ENCODE measurements at regions not wholly inside any gene's neighbourhood (a gene's known extent, or its start where the extent isn't known, plus 50 kb on each side); places are given as distances from the start of the nearest gene placed in this dataset.
"Not testable (repeated sequence)": the region's sequence is repeated elsewhere in the genome, so short reads cannot be mapped to it uniquely, and the experiment has no call there.

GRCh38 chr15:20246624-20247023 is 295.0 kb downstream of the GOLGA6L6 start:
- H3K9me2 ChIP-seq (ENCODE audit: insufficient read depth); H2AFZ ChIP-seq; H3K27ac ChIP-seq; CTCF ChIA-PET; H4K20me1 ChIP-seq (ENCODE audit: insufficient read depth); DNase-seq; H3K4me3 ChIP-seq; intact Hi-C loops (cut with micrococcal nuclease; ENCODE audit: unreplicated experiment); H3K36me3 ChIP-seq (ENCODE audit: low read depth); POLR2A ChIA-PET (ENCODE audit: unreplicated experiment); H3K79me2 ChIP-seq (ENCODE audit: low read depth); H3K4me2 ChIP-seq; H3K9me3 ChIP-seq (ENCODE audit: insufficient read depth, low read depth); BruUV-seq (replicated peaks); H3K4me1 ChIP-seq (replicated peaks; ENCODE audit: insufficient read depth); H3F3A ChIP-seq (ENCODE audit: insufficient read depth, low read depth): not testable (repeated sequence)
- peaks cover 27% of the 10 kb centered on the region for H3K27me3 ChIP-seq (ENCODE audit: insufficient read depth, low read depth)

DNA sequence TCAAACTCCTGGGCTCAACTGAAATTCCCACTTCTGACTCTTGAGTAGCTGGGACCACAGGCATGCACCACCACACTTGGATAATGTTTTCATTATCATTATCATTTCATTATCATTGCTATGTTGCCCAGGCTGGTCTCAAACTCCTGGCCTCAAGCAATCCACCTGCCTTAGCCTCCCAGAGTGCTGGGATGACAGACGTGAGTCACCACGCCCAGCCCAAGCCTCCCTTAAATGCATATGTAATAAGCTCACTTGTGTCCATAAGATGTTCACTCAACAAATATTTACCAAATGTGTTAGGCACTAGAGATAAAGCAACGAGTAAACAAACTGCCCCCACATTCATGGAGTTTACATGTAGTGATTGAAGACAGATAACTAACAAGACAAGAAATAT is 295.7 kb downstream of the GOLGA6L6 start:
- H3K9me3 ChIP-seq (ENCODE audit: insufficient read depth, low read depth); H2AFZ ChIP-seq; H3F3A ChIP-seq (ENCODE audit: insufficient read depth, low read depth); H3K4me3 ChIP-seq; H3K79me2 ChIP-seq (ENCODE audit: low read depth); H3K36me3 ChIP-seq (ENCODE audit: low read depth); DNase-seq; H3K27ac ChIP-seq; H4K20me1 ChIP-seq (ENCODE audit: insufficient read depth); H3K4me1 ChIP-seq (replicated peaks; ENCODE audit: insufficient read depth); POLR2A ChIA-PET (ENCODE audit: unreplicated experiment); CTCF ChIA-PET; BruUV-seq (replicated peaks); H3K9me2 ChIP-seq (ENCODE audit: insufficient read depth); intact Hi-C loops (cut with micrococcal nuclease; ENCODE audit: unreplicated experiment); H3K4me2 ChIP-seq: not testable (repeated sequence)
- peaks cover 27% of the 10 kb centered on the region for H3K27me3 ChIP-seq (ENCODE audit: insufficient read depth, low read depth)

- H3F3A ChIP-seq (ENCODE audit: insufficient read depth, low read depth); H3K4me3 ChIP-seq; CTCF ChIA-PET; DNase-seq; H3K4me1 ChIP-seq (replicated peaks; ENCODE audit: insufficient read depth); POLR2A ChIA-PET (ENCODE audit: unreplicated experiment); H4K20me1 ChIP-seq (ENCODE audit: insufficient read depth); BruUV-seq (replicated peaks); H3K9me3 ChIP-seq (ENCODE audit: insufficient read depth, low read depth); H3K4me2 ChIP-seq; H3K9me2 ChIP-seq (ENCODE audit: insufficient read depth); H3K36me3 ChIP-seq (ENCODE audit: low read depth); H2AFZ ChIP-seq; H3K27ac ChIP-seq; intact Hi-C loops (cut with micrococcal nuclease; ENCODE audit: unreplicated experiment); H3K79me2 ChIP-seq (ENCODE audit: low read depth): not testable (repeated sequence)
- peaks cover 27% of the 10 kb centered on the region for H3K27me3 ChIP-seq (ENCODE audit: insufficient read depth, low read depth)
These were observed 296.8 kb downstream of the GOLGA6L6 start for GRCh38 chr15:20244792-20245191.

DNA sequence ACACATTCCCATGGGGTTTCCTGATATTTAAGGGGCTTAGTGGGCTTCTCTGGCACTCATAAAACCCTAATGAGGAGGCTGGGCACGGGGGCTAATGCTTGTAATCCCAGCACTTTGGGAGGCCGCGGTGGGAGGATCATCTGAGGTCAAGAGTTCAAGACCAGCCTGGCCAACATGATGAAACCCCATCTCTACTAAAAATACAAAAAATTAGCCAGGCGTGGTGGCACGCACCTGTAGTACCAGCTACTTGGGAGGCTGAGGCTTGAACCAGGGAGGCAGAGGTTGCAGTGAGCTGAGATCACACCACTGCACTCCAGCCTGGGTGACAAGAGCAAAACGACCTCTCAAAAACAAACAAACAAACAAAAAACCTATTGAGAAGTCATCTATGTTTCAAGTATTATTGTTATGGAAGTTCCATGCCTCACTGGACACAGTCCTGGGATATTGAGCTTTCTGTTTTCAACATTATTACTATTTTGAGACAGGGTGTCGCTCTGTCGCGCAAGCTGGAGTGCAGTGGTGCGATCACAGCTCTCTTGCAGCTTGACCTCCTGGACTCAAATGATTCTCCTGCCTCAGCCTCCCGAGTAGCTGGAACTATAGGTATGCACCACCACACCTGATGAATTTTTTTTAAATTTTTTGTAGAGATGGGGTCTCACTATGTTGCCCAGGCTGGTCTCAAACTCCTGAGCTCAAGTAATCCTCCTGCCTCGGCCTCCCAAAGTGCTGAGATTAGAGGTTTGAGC is 297.9 kb downstream of the GOLGA6L6 start:
- H3K36me3 ChIP-seq (ENCODE audit: low read depth); H2AFZ ChIP-seq; H3K79me2 ChIP-seq (ENCODE audit: low read depth); BruUV-seq (replicated peaks); H3K27ac ChIP-seq; H3K4me1 ChIP-seq (replicated peaks; ENCODE audit: insufficient read depth); DNase-seq; H3K4me2 ChIP-seq; H3F3A ChIP-seq (ENCODE audit: insufficient read depth, low read depth); H3K9me2 ChIP-seq (ENCODE audit: insufficient read depth); H3K4me3 ChIP-seq; H4K20me1 ChIP-seq (ENCODE audit: insufficient read depth); POLR2A ChIA-PET (ENCODE audit: unreplicated experiment); intact Hi-C loops (cut with micrococcal nuclease; ENCODE audit: unreplicated experiment); CTCF ChIA-PET; H3K9me3 ChIP-seq (ENCODE audit: insufficient read depth, low read depth): not testable (repeated sequence)
- H3K27me3 ChIP-seq (ENCODE audit: insufficient read depth, low read depth), result peaks cover 27% of the 10 kb centered on the region

DNA sequence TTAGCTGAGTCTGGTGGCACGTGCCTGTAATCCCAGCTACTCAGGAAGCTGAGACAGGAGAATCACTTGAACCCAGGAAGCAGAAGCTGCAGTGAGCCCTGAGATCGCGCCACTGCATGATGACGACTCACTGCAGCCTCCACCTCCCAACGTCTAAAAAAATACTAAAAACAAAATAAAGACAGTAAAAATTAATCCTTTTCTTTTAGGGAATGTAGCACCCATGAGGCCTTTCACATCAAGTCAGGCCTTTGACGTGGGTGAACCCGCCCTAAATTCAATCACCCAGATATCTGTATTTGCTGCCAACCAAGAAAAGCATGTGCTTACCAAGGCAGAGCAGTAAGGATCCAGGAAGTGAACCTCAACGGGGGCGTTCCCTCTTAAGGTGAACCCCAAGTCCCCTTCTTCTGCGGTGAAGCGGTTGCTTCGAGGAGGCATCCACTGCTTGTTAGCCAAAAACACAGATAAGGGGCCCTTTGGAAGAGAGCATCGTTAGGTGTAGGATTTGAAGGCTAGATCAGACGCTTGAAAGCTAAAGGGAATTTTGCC is 301.2 kb downstream of the GOLGA6L6 start:
- BruUV-seq (replicated peaks); DNase-seq; H3K27ac ChIP-seq; H3K4me3 ChIP-seq; H3K9me2 ChIP-seq (ENCODE audit: insufficient read depth); H3K9me3 ChIP-seq (ENCODE audit: insufficient read depth, low read depth); H3K36me3 ChIP-seq (ENCODE audit: low read depth); H2AFZ ChIP-seq; H3K4me2 ChIP-seq; H3K4me1 ChIP-seq (replicated peaks; ENCODE audit: insufficient read depth); H4K20me1 ChIP-seq (ENCODE audit: insufficient read depth); H3K79me2 ChIP-seq (ENCODE audit: low read depth); CTCF ChIA-PET; intact Hi-C loops (cut with micrococcal nuclease; ENCODE audit: unreplicated experiment); POLR2A ChIA-PET (ENCODE audit: unreplicated experiment); H3F3A ChIP-seq (ENCODE audit: insufficient read depth, low read depth): not testable (repeated sequence)
- H3K27me3 ChIP-seq (ENCODE audit: insufficient read depth, low read depth), result peaks cover 20% of the 10 kb centered on the region

DNA sequence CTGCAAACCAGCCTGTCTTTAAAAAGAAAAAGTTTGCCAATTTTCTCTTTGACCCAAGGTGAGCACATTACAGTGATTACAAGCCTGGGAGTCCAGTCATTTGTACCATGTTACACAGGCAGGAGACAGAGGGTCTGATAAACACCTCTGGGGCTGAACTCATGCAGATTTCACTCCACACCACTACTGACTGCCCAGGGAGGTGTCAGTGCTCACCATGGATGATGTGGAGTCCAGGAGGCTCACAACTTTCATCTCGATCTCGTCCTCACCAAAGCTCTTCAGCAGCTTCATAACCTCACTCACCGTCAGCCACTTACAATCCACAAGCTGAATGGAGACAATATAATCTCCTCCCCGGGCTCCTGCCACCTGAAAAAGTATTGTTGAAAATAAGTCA is 302.4 kb downstream of the GOLGA6L6 start:
- intact Hi-C loops (cut with micrococcal nuclease; ENCODE audit: unreplicated experiment); POLR2A ChIA-PET (ENCODE audit: unreplicated experiment); CTCF ChIA-PET: not testable (repeated sequence)

DNA sequence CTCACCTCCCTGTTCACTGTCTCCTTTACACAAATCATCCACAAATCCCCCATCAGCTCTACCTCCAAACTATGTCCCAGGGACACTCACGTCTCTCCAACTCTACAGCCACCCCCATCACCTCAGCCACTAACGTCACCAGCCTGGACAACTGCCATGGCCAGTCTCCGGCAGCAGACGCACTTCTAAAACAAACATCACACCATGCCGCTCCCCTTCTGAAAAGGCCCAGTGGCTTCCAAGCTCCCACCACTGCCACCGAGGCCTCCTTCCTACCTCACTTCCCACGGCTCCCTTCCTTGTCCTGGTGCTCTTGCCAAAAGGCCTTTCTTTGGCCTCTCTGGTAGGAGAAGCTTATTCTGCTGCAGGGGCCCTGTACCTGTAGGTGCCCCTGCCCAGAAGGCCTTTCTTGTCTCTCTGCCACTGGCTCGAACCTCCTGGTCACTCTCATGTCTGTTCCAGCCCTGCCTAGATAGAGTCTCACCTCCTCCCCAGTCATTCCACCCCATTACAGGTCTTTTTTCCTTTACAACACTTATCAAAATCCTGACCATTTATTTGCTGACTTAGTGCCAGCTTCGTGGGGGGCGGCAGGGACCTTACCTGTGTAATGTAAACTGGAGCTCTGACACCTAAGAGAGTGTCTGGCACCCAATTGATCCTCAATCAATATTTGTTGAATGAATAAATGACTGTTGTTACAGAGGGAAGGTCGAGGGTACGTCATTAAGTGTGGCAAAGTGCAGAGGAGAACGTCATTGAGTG is 304.2 kb downstream of the GOLGA6L6 start:
- BruUV-seq (replicated peaks); POLR2A ChIA-PET (ENCODE audit: unreplicated experiment); H3F3A ChIP-seq (ENCODE audit: insufficient read depth, low read depth); H2AFZ ChIP-seq; H3K4me3 ChIP-seq; H3K4me1 ChIP-seq (replicated peaks; ENCODE audit: insufficient read depth); H3K9me3 ChIP-seq (ENCODE audit: insufficient read depth, low read depth); H4K20me1 ChIP-seq (ENCODE audit: insufficient read depth); H3K36me3 ChIP-seq (ENCODE audit: low read depth); CTCF ChIA-PET; DNase-seq; H3K4me2 ChIP-seq; intact Hi-C loops (cut with micrococcal nuclease; ENCODE audit: unreplicated experiment); H3K27me3 ChIP-seq (ENCODE audit: insufficient read depth, low read depth); H3K9me2 ChIP-seq (ENCODE audit: insufficient read depth); H3K79me2 ChIP-seq (ENCODE audit: low read depth); H3K27ac ChIP-seq: not testable (repeated sequence)

More for the DNA sequence above, 302.4 kb downstream of the GOLGA6L6 start:
- H3F3A ChIP-seq (ENCODE audit: insufficient read depth, low read depth); H3K27me3 ChIP-seq (ENCODE audit: insufficient read depth, low read depth); H3K27ac ChIP-seq; H3K9me3 ChIP-seq (ENCODE audit: insufficient read depth, low read depth); H2AFZ ChIP-seq; H3K36me3 ChIP-seq (ENCODE audit: low read depth); H3K79me2 ChIP-seq (ENCODE audit: low read depth); H3K4me1 ChIP-seq (replicated peaks; ENCODE audit: insufficient read depth); DNase-seq; H3K4me3 ChIP-seq; H3K9me2 ChIP-seq (ENCODE audit: insufficient read depth); H4K20me1 ChIP-seq (ENCODE audit: insufficient read depth); H3K4me2 ChIP-seq; BruUV-seq (replicated peaks): not testable (repeated sequence)
